RWPE1 (cell line): ENCODE measurements at regions not wholly inside any gene's neighbourhood (a gene's known extent, or its start where the extent isn't known, plus 50 kb on each side); places are given as distances from the start of the nearest gene placed in this dataset.

ENCODE experiments used
- CTCF ChIA-PET: fragments of 350-600 bp; sonication (Branson Sonifier 250); formaldehyde crosslinking; extraction: SDS; loops from one replicate; lab custom pipeline; 2021; lab: Yijun Ruan, JAX
- POLR2A ChIA-PET: fragments of 400-600 bp; formaldehyde crosslinking; extraction: SDS; loops from one replicate; lab custom pipeline; 2020; ENCODE audit warnings: antibody characterized with exemption; ENCODE audit not compliant: low non-redundant PET; lab: Yijun Ruan, JAX
- DNase-seq: peaks from one replicate; pipeline ENCODE4 v3.0.0; 2012; ENCODE audit warnings: low spot score
- H3K27ac ChIP-seq: fragments of 450-650 bp; 2 replicates; pipeline ENCODE4 v1.5.1; 2017
- CTCF ChIP-seq: fragments of 450-650 bp; conservative IDR thresholded peaks from 2 replicates; pipeline ENCODE4 v1.5.1; 2017; ENCODE audit warnings: low read depth, mild to moderate bottlenecking

DNA sequence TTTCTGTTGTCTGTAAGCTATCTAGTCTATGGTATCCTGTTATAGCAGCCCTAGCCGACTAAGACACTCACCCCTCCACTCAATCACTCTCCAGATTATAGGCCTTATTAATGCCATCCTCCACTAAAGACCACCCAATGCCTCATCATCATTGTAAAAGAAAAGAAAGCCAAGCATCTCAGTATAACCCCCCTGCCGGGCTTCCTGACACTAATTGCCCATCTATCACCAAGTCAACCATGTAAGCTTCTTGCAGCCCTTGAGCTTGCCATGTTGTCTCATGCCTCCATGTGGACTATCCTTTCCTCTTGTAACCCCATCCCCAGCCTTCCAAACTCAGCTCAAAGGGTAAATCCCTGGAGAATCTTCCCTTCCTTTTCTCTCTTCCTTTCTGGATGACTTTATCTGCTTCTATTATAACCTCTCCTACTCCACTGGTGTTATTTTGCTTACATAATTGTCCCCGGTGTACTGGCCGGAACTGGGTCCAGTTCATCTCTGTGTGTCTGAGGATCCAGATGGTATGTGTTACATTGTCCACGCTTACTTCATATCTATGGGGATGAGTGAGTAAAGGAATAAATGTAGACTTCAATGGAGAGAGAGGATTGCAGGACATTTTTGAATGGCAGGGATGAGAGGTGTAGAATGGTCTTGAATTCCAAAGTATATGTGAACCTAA is 202.9 kb upstream of the SOX4 start:
- ChIA-PET POLR2A (no interaction called here), CTCF (no interaction called here)
- DNase-seq, result no peak
- no peak for TF ChIP-seq CTCF
- H3K27ac ChIP-seq, result no peak overlapping the region

DNA sequence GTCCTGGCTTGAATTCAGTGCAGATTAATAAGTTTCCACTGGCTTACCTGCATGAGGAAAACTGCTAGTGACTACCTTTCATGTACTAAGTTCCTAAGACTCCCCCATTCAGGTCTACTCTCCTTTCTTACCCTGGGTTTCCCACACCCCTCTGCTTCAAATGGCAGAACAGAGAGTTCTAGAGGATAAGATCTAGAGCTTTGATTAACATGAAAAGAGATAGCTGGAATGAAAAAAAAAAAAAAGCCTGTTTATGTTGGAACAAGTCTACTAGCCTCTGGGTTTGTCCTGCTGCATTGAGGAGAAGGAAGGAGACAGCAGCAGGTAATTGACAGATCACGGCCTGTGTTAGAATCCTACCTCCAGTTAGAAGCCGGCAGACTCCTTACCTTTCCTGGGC is 201.4 kb upstream of the SOX4 start:
- POLR2A ChIA-PET, result no interaction called here
- H3K27ac ChIP-seq, result no peak overlapping the region

GRCh38 chr6:21393441-21394165 is 199.9 kb upstream of the SOX4 start:
- ChIA-PET CTCF (no interaction called here), POLR2A (no interaction called here)
- H3K27ac ChIP-seq, result no peak overlapping the region
- no peak for TF ChIP-seq CTCF
- no peak for DNase-seq

More for the DNA sequence above, 201.4 kb upstream of the SOX4 start:
- TF ChIP-seq CTCF, result no peak
- DNase-seq, result no peak
- CTCF ChIA-PET, result interaction anchor here (0.6 kb wide), 2 partner anchors 20 to 136 kb away, joined by 3 to 4 read pairs; no protein-coding TSS in a partner anchor

GRCh38 chr6:21395121-21395520 is 198.4 kb upstream of the SOX4 start:
- no peak overlapping the region for H3K27ac ChIP-seq
- CTCF ChIA-PET, result interaction anchor here (0.6 kb wide), 1 partner anchor 247 kb away, joined by 3 read pairs; no protein-coding TSS in a partner anchor
- POLR2A ChIA-PET, result no interaction called here
- no peak for TF ChIP-seq CTCF
- no peak for DNase-seq

- peak; percentile 39 for DNase-seq
- H3K27ac ChIP-seq, result no peak overlapping the region
- ChIA-PET CTCF (no interaction called here), POLR2A (no interaction called here)
- TF ChIP-seq CTCF, result no peak
These were observed 197.2 kb upstream of the SOX4 start for GRCh38 chr6:21396313-21396712.

- no peak for DNase-seq
- no peak for TF ChIP-seq CTCF
- H3K27ac ChIP-seq, result no peak overlapping the region
These were observed 194.7 kb upstream of the SOX4 start for GRCh38 chr6:21398741-21399325.

More at GRCh38 chr6:21398741-21399325, 194.7 kb upstream of the SOX4 start:
- CTCF ChIA-PET, result no interaction called here
- POLR2A ChIA-PET, result no interaction called here
